ENCODE measurements at regions not wholly inside any gene's neighbourhood (a gene's known extent, or its start where the extent isn't known, plus 50 kb on each side); places are given as distances from the start of the nearest gene placed in this dataset.

GRCh38 chr5:164798110-164798509 lies 1292.7 kb downstream of the MAT2B start:
- Histone ChIP-seq H3K27ac (ENCODE audit: low read depth, low read length) (no peak overlapping the region), H3K4me3 (ENCODE audit: low read depth in 1 of 5, low read length in 5 of 5) (no peak overlapping the region), H3K9ac (ENCODE audit: low read length in 5 of 5) (no peak overlapping the region), H3K9me3 (ENCODE audit: control insufficient read depth in 5 of 5, low read length in 5 of 5) (peaks cover 0 to 11% (median 8%) of the 10 kb centered on the region in 5 donors), H3K27me3 (ENCODE audit: control insufficient read depth in 5 of 5, insufficient read depth in 4 of 5, low read length in 5 of 5) (no peaks in the 10 kb centered on the region), H3K36me3 (ENCODE audit: control insufficient read depth in 5 of 5, insufficient read depth in 5 of 5, low read length in 5 of 5) (no peaks in the 10 kb centered on the region), H3K4me1 (ENCODE audit: control insufficient read depth in 5 of 5, insufficient read depth in 5 of 5, low read length in 5 of 5) (no peaks in the 10 kb centered on the region)

GRCh38 chr5:164799391-164799790 lies 1294.0 kb downstream of the MAT2B start:
- H3K36me3 ChIP-seq (ENCODE audit: control insufficient read depth in 5 of 5, insufficient read depth in 5 of 5, low read length in 5 of 5): no peaks in the 10 kb centered on the region
- no peak overlapping the region for H3K9ac ChIP-seq (ENCODE audit: low read length in 5 of 5)
- no peak overlapping the region for H3K4me3 ChIP-seq (ENCODE audit: low read depth in 1 of 5, low read length in 5 of 5)
- no peaks in the 10 kb centered on the region for H3K27me3 ChIP-seq (ENCODE audit: control insufficient read depth in 5 of 5, insufficient read depth in 4 of 5, low read length in 5 of 5)
- H3K4me1 ChIP-seq (ENCODE audit: control insufficient read depth in 5 of 5, insufficient read depth in 5 of 5, low read length in 5 of 5): no peaks in the 10 kb centered on the region
- H3K9me3 ChIP-seq (ENCODE audit: control insufficient read depth in 5 of 5, low read length in 5 of 5): peaks cover 0 to 11% (median 8%) of the 10 kb centered on the region in 5 donors
- H3K27ac ChIP-seq (ENCODE audit: low read depth, low read length): no peak overlapping the region

- no peaks in the 10 kb centered on the region for H3K36me3 ChIP-seq (ENCODE audit: control insufficient read depth in 5 of 5, insufficient read depth in 5 of 5, low read length in 5 of 5)
- no peak overlapping the region for H3K9ac ChIP-seq (ENCODE audit: low read length in 5 of 5)
- no peaks in the 10 kb centered on the region for H3K4me1 ChIP-seq (ENCODE audit: control insufficient read depth in 5 of 5, insufficient read depth in 5 of 5, low read length in 5 of 5)
- no peak overlapping the region for H3K27ac ChIP-seq (ENCODE audit: low read depth, low read length)
- no peaks in the 10 kb centered on the region for H3K27me3 ChIP-seq (ENCODE audit: control insufficient read depth in 5 of 5, insufficient read depth in 4 of 5, low read length in 5 of 5)
- H3K4me3 ChIP-seq (ENCODE audit: low read depth in 1 of 5, low read length in 5 of 5): no peak overlapping the region
- peaks cover 0 to 11% (median 8%) of the 10 kb centered on the region in 5 donors for H3K9me3 ChIP-seq (ENCODE audit: control insufficient read depth in 5 of 5, low read length in 5 of 5)
Observed at GRCh38 chr5:164801910-164802309, 1296.5 kb downstream of the MAT2B start.

- H3K9ac ChIP-seq (ENCODE audit: low read length in 5 of 5): no peak overlapping the region
- no peak overlapping the region for H3K27ac ChIP-seq (ENCODE audit: low read depth, low read length)
- no peaks in the 10 kb centered on the region for H3K27me3 ChIP-seq (ENCODE audit: control insufficient read depth in 5 of 5, insufficient read depth in 4 of 5, low read length in 5 of 5)
- no peaks in the 10 kb centered on the region for H3K36me3 ChIP-seq (ENCODE audit: control insufficient read depth in 5 of 5, insufficient read depth in 5 of 5, low read length in 5 of 5)
- H3K9me3 ChIP-seq (ENCODE audit: control insufficient read depth in 5 of 5, low read length in 5 of 5): no peaks in the 10 kb centered on the region
- no peak overlapping the region for H3K4me3 ChIP-seq (ENCODE audit: low read depth in 1 of 5, low read length in 5 of 5)
- no peaks in the 10 kb centered on the region for H3K4me1 ChIP-seq (ENCODE audit: control insufficient read depth in 5 of 5, insufficient read depth in 5 of 5, low read length in 5 of 5)
Observed at GRCh38 chr5:164809821-164810220, 1304.4 kb downstream of the MAT2B start.

- Histone ChIP-seq H3K36me3 (ENCODE audit: control insufficient read depth in 5 of 5, insufficient read depth in 5 of 5, low read length in 5 of 5) (no peaks in the 10 kb centered on the region), H3K4me3 (ENCODE audit: low read depth in 1 of 5, low read length in 5 of 5) (no peak overlapping the region), H3K9me3 (ENCODE audit: control insufficient read depth in 5 of 5, low read length in 5 of 5) (no peaks in the 10 kb centered on the region)
Observed at GRCh38 chr5:164818445-164818844, 1313.0 kb downstream of the MAT2B start.

GRCh38 chr5:164824671-164825070 lies 1319.3 kb downstream of the MAT2B start:
- Histone ChIP-seq H3K4me1 (ENCODE audit: control insufficient read depth in 5 of 5, insufficient read depth in 5 of 5, low read length in 5 of 5) (no peaks in the 10 kb centered on the region), H3K36me3 (ENCODE audit: control insufficient read depth in 5 of 5, insufficient read depth in 5 of 5, low read length in 5 of 5) (no peaks in the 10 kb centered on the region), H3K27me3 (ENCODE audit: control insufficient read depth in 5 of 5, insufficient read depth in 4 of 5, low read length in 5 of 5) (no peaks in the 10 kb centered on the region), H3K27ac (ENCODE audit: low read depth, low read length) (no peak overlapping the region), H3K4me3 (ENCODE audit: low read depth in 1 of 5, low read length in 5 of 5) (no peak overlapping the region), H3K9ac (ENCODE audit: low read length in 5 of 5) (no peak overlapping the region), H3K9me3 (ENCODE audit: control insufficient read depth in 5 of 5, low read length in 5 of 5) (no peaks in the 10 kb centered on the region)

More at GRCh38 chr5:164818445-164818844, 1313.0 kb downstream of the MAT2B start:
- no peaks in the 10 kb centered on the region for H3K4me1 ChIP-seq (ENCODE audit: control insufficient read depth in 5 of 5, insufficient read depth in 5 of 5, low read length in 5 of 5)
- H3K27me3 ChIP-seq (ENCODE audit: control insufficient read depth in 5 of 5, insufficient read depth in 4 of 5, low read length in 5 of 5): no peaks in the 10 kb centered on the region
- H3K27ac ChIP-seq (ENCODE audit: low read depth, low read length): no peak overlapping the region
- no peak overlapping the region for H3K9ac ChIP-seq (ENCODE audit: low read length in 5 of 5)

GRCh38 chr5:164832516-164832915 lies 1327.1 kb downstream of the MAT2B start:
- no peak overlapping the region for H3K9ac ChIP-seq (ENCODE audit: low read length in 5 of 5)
- no peaks in the 10 kb centered on the region for H3K27me3 ChIP-seq (ENCODE audit: control insufficient read depth in 5 of 5, insufficient read depth in 4 of 5, low read length in 5 of 5)
- H3K4me1 ChIP-seq (ENCODE audit: control insufficient read depth in 5 of 5, insufficient read depth in 5 of 5, low read length in 5 of 5): no peaks in the 10 kb centered on the region
- no peaks in the 10 kb centered on the region for H3K9me3 ChIP-seq (ENCODE audit: control insufficient read depth in 5 of 5, low read length in 5 of 5)
- no peaks in the 10 kb centered on the region for H3K36me3 ChIP-seq (ENCODE audit: control insufficient read depth in 5 of 5, insufficient read depth in 5 of 5, low read length in 5 of 5)
- no peak overlapping the region for H3K27ac ChIP-seq (ENCODE audit: low read depth, low read length)
- H3K4me3 ChIP-seq (ENCODE audit: low read depth in 1 of 5, low read length in 5 of 5): no peak overlapping the region

GRCh38 chr5:164844348-164844747 lies 1338.9 kb downstream of the MAT2B start:
- H3K9me3 ChIP-seq (ENCODE audit: control insufficient read depth in 5 of 5, low read length in 5 of 5): peaks cover 0 to 2% (median 0%) of the 10 kb centered on the region in 5 donors

GRCh38 chr5:164860896-164861295 lies 1355.5 kb downstream of the MAT2B start:
- Histone ChIP-seq H3K4me1 (ENCODE audit: control insufficient read depth in 5 of 5, insufficient read depth in 5 of 5, low read length in 5 of 5) (no peaks in the 10 kb centered on the region), H3K4me3 (ENCODE audit: low read depth in 1 of 5, low read length in 5 of 5) (no peak overlapping the region), H3K27ac (ENCODE audit: low read depth, low read length) (no peak overlapping the region), H3K9ac (ENCODE audit: low read length in 5 of 5) (no peak overlapping the region), H3K36me3 (ENCODE audit: control insufficient read depth in 5 of 5, insufficient read depth in 5 of 5, low read length in 5 of 5) (no peaks in the 10 kb centered on the region), H3K9me3 (ENCODE audit: control insufficient read depth in 5 of 5, low read length in 5 of 5) (no peaks in the 10 kb centered on the region), H3K27me3 (ENCODE audit: control insufficient read depth in 5 of 5, insufficient read depth in 4 of 5, low read length in 5 of 5) (no peaks in the 10 kb centered on the region)

More at GRCh38 chr5:164844348-164844747, 1338.9 kb downstream of the MAT2B start:
- Histone ChIP-seq H3K36me3 (ENCODE audit: control insufficient read depth in 5 of 5, insufficient read depth in 5 of 5, low read length in 5 of 5) (no peaks in the 10 kb centered on the region), H3K4me3 (ENCODE audit: low read depth in 1 of 5, low read length in 5 of 5) (no peak overlapping the region), H3K27me3 (ENCODE audit: control insufficient read depth in 5 of 5, insufficient read depth in 4 of 5, low read length in 5 of 5) (no peaks in the 10 kb centered on the region), H3K27ac (ENCODE audit: low read depth, low read length) (no peak overlapping the region), H3K4me1 (ENCODE audit: control insufficient read depth in 5 of 5, insufficient read depth in 5 of 5, low read length in 5 of 5) (no peaks in the 10 kb centered on the region), H3K9ac (ENCODE audit: low read length in 5 of 5) (no peak overlapping the region)

GRCh38 chr5:164861610-164862009 lies 1356.2 kb downstream of the MAT2B start:
- no peaks in the 10 kb centered on the region for H3K4me1 ChIP-seq (ENCODE audit: control insufficient read depth in 5 of 5, insufficient read depth in 5 of 5, low read length in 5 of 5)
- no peaks in the 10 kb centered on the region for H3K36me3 ChIP-seq (ENCODE audit: control insufficient read depth in 5 of 5, insufficient read depth in 5 of 5, low read length in 5 of 5)
- no peak overlapping the region for H3K27ac ChIP-seq (ENCODE audit: low read depth, low read length)
- H3K4me3 ChIP-seq (ENCODE audit: low read depth in 1 of 5, low read length in 5 of 5): no peak overlapping the region
- no peaks in the 10 kb centered on the region for H3K27me3 ChIP-seq (ENCODE audit: control insufficient read depth in 5 of 5, insufficient read depth in 4 of 5, low read length in 5 of 5)
- H3K9me3 ChIP-seq (ENCODE audit: control insufficient read depth in 5 of 5, low read length in 5 of 5): no peaks in the 10 kb centered on the region
- no peak overlapping the region for H3K9ac ChIP-seq (ENCODE audit: low read length in 5 of 5)

- Histone ChIP-seq H3K9me3 (ENCODE audit: control insufficient read depth in 5 of 5, low read length in 5 of 5) (no peaks in the 10 kb centered on the region), H3K36me3 (ENCODE audit: control insufficient read depth in 5 of 5, insufficient read depth in 5 of 5, low read length in 5 of 5) (no peaks in the 10 kb centered on the region), H3K4me3 (ENCODE audit: low read depth in 1 of 5, low read length in 5 of 5) (no peak overlapping the region), H3K27ac (ENCODE audit: low read depth, low read length) (no peak overlapping the region), H3K4me1 (ENCODE audit: control insufficient read depth in 5 of 5, insufficient read depth in 5 of 5, low read length in 5 of 5) (no peaks in the 10 kb centered on the region), H3K9ac (ENCODE audit: low read length in 5 of 5) (no peak overlapping the region), H3K27me3 (ENCODE audit: control insufficient read depth in 5 of 5, insufficient read depth in 4 of 5, low read length in 5 of 5) (no peaks in the 10 kb centered on the region)
Observed at GRCh38 chr5:164868761-164869160, 1363.3 kb downstream of the MAT2B start.

Data from subcutaneous abdominal adipose tissue (tissue), 5 donors.